Stimulated activated CD4-positive, alpha-beta T cell treated with anti-CD3 and anti-CD28 coated beads, TNF-alpha, amount 100 ng/mL, for 1 hour (primary cell): ENCODE measurements at regions not wholly inside any gene's neighbourhood (a gene's known extent, or its start where the extent isn't known, plus 50 kb on each side); places are given as distances from the start of the nearest gene placed in this dataset.
"Not testable (repeated sequence)": the region's sequence is repeated elsewhere in the genome, so short reads cannot be mapped to it uniquely, and the experiment has no call there.

Experiments used
- DNase-seq, 3 donors: peaks; one replicate each; pipeline ENCODE4 v3.0.0-alpha.2; 2020; ENCODE audit warnings: low read depth in 3 of 3, low spot score in 1 of 3

DNA sequence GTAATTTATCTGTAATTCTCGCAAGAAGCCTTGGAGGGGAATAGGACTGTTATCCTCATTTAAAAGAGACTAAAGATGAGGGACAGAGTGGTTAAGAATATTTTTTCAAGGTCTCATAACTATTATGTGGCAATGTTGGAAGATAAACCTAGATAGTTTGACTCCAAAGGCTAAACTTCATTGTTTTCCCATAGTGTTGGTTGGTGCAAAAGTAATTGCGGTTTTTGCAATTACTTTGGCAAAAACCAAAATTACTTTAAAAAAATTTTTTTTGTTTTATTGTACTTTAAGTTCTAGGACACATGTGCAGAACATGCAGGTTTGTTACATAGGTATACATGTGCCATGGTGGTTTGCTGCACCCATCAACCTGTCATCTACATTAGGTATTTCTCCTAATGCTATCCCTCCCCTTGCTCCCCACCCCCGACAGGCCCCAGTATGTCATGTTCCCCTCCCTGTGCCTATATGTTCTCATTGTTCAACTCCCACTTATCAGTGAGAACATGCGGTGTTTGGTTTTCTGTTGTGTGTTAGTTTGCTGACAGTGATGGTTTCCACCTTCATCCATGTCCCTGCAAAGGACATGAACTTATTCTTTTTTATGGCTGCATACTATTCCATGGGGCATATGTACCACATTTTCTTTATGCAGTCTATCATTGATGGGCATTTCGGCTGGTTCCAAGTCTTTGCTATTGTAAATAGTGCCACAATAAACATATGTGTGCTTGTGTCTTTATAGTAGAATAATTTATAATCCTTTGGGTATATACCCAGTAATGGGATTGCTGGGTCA lies 72.9 kb upstream of the TBX18 start:
- not testable (repeated sequence) for DNase-seq

DNA sequence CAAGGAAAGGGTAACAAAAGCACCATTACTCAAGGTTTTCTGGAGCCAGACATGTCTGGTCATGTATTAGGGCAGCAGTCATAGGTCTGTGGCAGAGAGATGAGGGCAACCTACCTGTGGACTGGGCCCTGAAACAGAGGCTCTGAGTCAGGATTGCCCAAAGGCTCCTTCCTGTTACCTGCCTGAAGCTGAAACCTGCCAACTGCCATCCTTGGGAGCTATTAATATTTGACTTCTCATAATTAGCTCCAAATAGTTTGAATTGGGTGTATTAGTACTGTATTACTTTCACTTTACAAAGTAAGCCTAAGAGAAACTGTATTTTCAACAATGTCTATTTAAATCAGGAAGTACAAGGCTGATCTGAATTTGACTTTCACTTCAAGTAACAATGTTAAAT lies 72.0 kb upstream of the TBX18 start:
- no peak for DNase-seq

- no peak for DNase-seq
Measured at GRCh38 chr6:84835340-84835739, 70.9 kb upstream of the TBX18 start.

- not testable (repeated sequence) for DNase-seq
Measured at GRCh38 chr6:84831924-84832323, 67.5 kb upstream of the TBX18 start.

- no peak for DNase-seq
Measured at GRCh38 chr6:84825461-84825860, 61.1 kb upstream of the TBX18 start.

DNA sequence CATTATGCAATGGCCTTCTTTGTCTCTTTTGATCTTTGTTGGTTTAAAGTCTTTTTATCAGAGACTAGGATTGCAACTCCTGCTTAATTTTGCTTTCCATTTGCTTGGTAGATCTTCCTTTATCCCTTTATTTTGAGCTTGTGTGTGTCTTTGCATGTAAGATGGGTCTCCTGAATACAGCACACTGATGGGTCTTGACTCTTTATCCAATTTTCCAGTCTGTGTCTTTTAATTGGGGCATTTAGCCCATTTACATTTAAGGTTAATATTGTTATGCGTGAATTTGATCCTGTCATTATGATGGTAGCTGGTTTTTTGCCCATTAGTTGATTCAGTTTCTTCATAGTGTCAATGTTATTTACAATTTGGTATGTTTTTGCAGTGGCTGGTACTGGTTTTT lies 56.9 kb upstream of the TBX18 start:
- not testable (repeated sequence) for DNase-seq

- no peak for DNase-seq
Measured at GRCh38 chr6:84816741-84817140, 52.3 kb upstream of the TBX18 start.

GRCh38 chr6:84815896-84816735 lies 51.7 kb upstream of the TBX18 start:
- no peak for DNase-seq
